Keratinocyte (primary cell): ENCODE measurements at regions not wholly inside any gene's neighbourhood (a gene's known extent, or its start where the extent isn't known, plus 50 kb on each side); places are given as distances from the start of the nearest gene placed in this dataset.

Experiments
- EZH2 ChIP-seq: IDR thresholded peaks from one replicate; pipeline ENCODE4 v1.6.1; 2012; ENCODE audit warnings: inconsistent platforms, mild to moderate bottlenecking, low read length, moderate library complexity
- TF ChIP-seq, protein P1 (sequence below), 3 experiments: IDR thresholded peaks in 1 of 3; conservative IDR thresholded peaks in 1 of 3; optimal IDR thresholded peaks in 1 of 3; 2 replicates in 2 of 3; 3 replicates in 1 of 3; pipeline versions ENCODE3 to v1.5.1; 2011; ENCODE audit warnings: low read length in 3 of 3, mild to moderate bottlenecking in 3 of 3, moderate library complexity in 2 of 3, control low read depth in 1 of 3, inconsistent platforms in 1 of 3; ENCODE audit not compliant: insufficient read depth in 2 of 3; ENCODE audit errors: extremely low read depth in 1 of 3

DNA sequence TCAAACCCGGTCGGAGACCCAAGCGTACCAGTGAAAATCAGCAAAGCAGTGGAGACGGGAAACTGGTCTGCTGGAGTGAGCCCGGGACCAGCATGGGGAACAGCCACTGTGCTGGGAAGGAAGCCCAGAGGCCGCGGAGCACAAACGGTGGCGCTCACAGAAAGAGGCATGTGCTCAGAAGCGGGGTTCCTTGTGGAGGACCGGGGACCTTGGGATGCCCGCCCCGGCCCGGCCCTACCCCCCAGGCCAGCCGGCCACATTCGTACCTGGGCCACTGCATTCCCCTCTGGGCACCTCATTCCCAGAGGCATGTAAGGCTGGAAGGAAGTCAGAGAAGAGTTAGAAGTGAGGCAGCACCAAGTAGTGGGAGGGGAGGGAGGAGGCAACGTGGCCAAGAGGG lies 79.3 kb downstream of the RFLNA start:
- TF ChIP-seq, protein P1, sequence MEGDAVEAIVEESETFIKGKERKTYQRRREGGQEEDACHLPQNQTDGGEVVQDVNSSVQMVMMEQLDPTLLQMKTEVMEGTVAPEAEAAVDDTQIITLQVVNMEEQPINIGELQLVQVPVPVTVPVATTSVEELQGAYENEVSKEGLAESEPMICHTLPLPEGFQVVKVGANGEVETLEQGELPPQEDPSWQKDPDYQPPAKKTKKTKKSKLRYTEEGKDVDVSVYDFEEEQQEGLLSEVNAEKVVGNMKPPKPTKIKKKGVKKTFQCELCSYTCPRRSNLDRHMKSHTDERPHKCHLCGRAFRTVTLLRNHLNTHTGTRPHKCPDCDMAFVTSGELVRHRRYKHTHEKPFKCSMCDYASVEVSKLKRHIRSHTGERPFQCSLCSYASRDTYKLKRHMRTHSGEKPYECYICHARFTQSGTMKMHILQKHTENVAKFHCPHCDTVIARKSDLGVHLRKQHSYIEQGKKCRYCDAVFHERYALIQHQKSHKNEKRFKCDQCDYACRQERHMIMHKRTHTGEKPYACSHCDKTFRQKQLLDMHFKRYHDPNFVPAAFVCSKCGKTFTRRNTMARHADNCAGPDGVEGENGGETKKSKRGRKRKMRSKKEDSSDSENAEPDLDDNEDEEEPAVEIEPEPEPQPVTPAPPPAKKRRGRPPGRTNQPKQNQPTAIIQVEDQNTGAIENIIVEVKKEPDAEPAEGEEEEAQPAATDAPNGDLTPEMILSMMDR (optimal IDR thresholded peaks at IDR 0.05 in 1 of 3, IDR thresholded peaks at IDR 0.05 in 1 of 3, conservative IDR thresholded peaks at IDR 0.05 in 1 of 3; ENCODE audit: extremely low read depth in 1 of 3, insufficient read depth in 2 of 3, low read length in 3 of 3): no peak
- TF ChIP-seq EZH2: no peak
